ENCODE measurements at regions not wholly inside any gene's neighbourhood (a gene's known extent, or its start where the extent isn't known, plus 50 kb on each side); places are given as distances from the start of the nearest gene placed in this dataset.
A peak's percentile ranks its signal among the peaks of the same experiment; 100 is the strongest.

- ChIA-PET POLR2A (ENCODE audit: partially characterized antibody) (no interaction called here), CTCF (ENCODE audit: partially characterized antibody) (interaction anchor here (0.6 to 2.0 kb wide), 5 partner anchors 17 to 722 kb away, joined by 3 to 4 read pairs (median 3); no protein-coding TSS in a partner anchor)
- Histone ChIP-seq H3K23me2 (ENCODE audit: low read depth, low read length) (no peaks in the 10 kb centered on the region; the same call in 1 of the 2 replicates), H3K27ac (ENCODE audit: low read depth, low read length) (no peak overlapping the region), H2AFZ (ENCODE audit: low read length) (no peak overlapping the region), H3K4me2 (ENCODE audit: insufficient read depth in 1 of 2, low read depth in 2 of 2, low read length in 2 of 2) (no peak overlapping the region), H2BK20ac (ENCODE audit: low read length) (no peak overlapping the region), H3K4ac (replicated peaks; ENCODE audit: insufficient read length, low read depth, low read length) (peak overlapping the region; percentile 6), H2BK15ac (ENCODE audit: low read length) (no peak overlapping the region), H3K4me1 (replicated peaks in 1 of 4; ENCODE audit: control insufficient read depth in 3 of 4, insufficient read depth in 4 of 4, low read length in 3 of 4) (peaks cover 0 to 6% (median 3%) of the 10 kb centered on the region in 4 experiments; a peak in 5 of 7 replicates), H2BK120ac (replicated peaks; ENCODE audit: low read depth, low read length) (no peak overlapping the region), H4K91ac (replicated peaks; ENCODE audit: insufficient read length, low read length) (no peak overlapping the region), H3K9ac (replicated peaks in 1 of 4; ENCODE audit: extremely low read depth in 1 of 4, low read depth in 3 of 4, low read length in 3 of 4) (no peak overlapping the region), H4K20me1 (replicated peaks in 1 of 2; ENCODE audit: control insufficient read depth in 1 of 2, insufficient read depth in 2 of 2, low read length in 2 of 2) (no peaks in the 10 kb centered on the region), H3K27me3 (replicated peaks in 1 of 4; ENCODE audit: control insufficient read depth in 3 of 4, extremely low read depth in 1 of 4, insufficient read depth in 3 of 4, low read length in 3 of 4) (no peaks in the 10 kb centered on the region), H2BK12ac (ENCODE audit: low read depth, low read length) (no peak overlapping the region), H3K9me3 (ENCODE audit: insufficient read depth in 2 of 2, low read depth in 1 of 2, low read length in 1 of 2) (no peaks in the 10 kb centered on the region), H3K36me3 (ENCODE audit: control insufficient read depth in 2 of 4, insufficient read depth in 4 of 4, low read length in 3 of 4) (no peaks in the 10 kb centered on the region), H3K4me3 (ENCODE audit: extremely low read depth in 1 of 4, insufficient read depth in 2 of 4, low read depth in 3 of 4, low read length in 4 of 4) (no peak overlapping the region; a peak in 1 of 8 replicates), H3K79me1 (ENCODE audit: low read depth, low read length) (no peaks in the 10 kb centered on the region), H3K56ac (replicated peaks; ENCODE audit: insufficient read length, low read depth, low read length) (no peak overlapping the region), H3K23ac (ENCODE audit: insufficient read length) (no peak overlapping the region), H3K18ac (ENCODE audit: extremely low read depth, low read length) (no peak overlapping the region), H3K14ac (ENCODE audit: insufficient read length) (no peak overlapping the region), H2AK5ac (ENCODE audit: low read depth, low read length) (no peak overlapping the region), H4K5ac (ENCODE audit: insufficient read length, low read depth, low read length) (no peak overlapping the region), H4K8ac (ENCODE audit: extremely low read depth, insufficient read depth, low read length) (peak overlapping the region; percentile 78), H3K79me2 (ENCODE audit: control insufficient read depth in 1 of 2, insufficient read depth in 2 of 2, low read length in 2 of 2) (no peaks in the 10 kb centered on the region), H2BK5ac (ENCODE audit: low read depth, low read length) (no peak overlapping the region; the same call in 1 of the 2 replicates)
- FAIRE-seq, result no peak
- TF ChIP-seq RAD21 (IDR thresholded peaks at IDR 0.05 in 1 of 2, conservative IDR thresholded peaks at IDR 0.05 in 1 of 2; ENCODE audit: low read depth in 2 of 2, low read length in 2 of 2) (peak in 1 of 2 experiments; percentile 10; a peak in 1 of 4 replicates), KDM5A (IDR thresholded peaks at IDR 0.05; ENCODE audit: low read length) (no peak), CHD1 (IDR thresholded peaks at IDR 0.05; ENCODE audit: low read depth, low read length) (no peak)
- WGBS, 2 experiments (ENCODE audit: extremely low coverage in 1 of 2, insufficient coverage in 1 of 2, insufficient read length in 1 of 2, insufficient replicate concordance in 2 of 2, low coverage in 1 of 2, low lambda C conversion rate in 2 of 2, missing lambda C conversion rate in 1 of 2), result 91% methylated on average over 39 of the region's 39 CpGs; no CpG with 5 or more reads in 1 of the 2 experiments
- DNase-seq (ENCODE audit: low read depth in 1 of 2, low spot score in 2 of 2), result peak in 1 of 2 experiments; percentile 42
Measured at GRCh38 chr13:112249644-112250610, 126.2 kb upstream of the SPACA7 start.
